GM21381 (cell line): ENCODE measurements at regions not wholly inside any gene's neighbourhood (a gene's known extent, or its start where the extent isn't known, plus 50 kb on each side); places are given as distances from the start of the nearest gene placed in this dataset.

Experiments used
- ATAC-seq: cut with Tn5 transposase; IDR thresholded peaks from one replicate; pipeline ENCODE4 v1.9.1; 2021; ENCODE audit warnings: mild to moderate bottlenecking, moderate library complexity; ENCODE audit not compliant: unreplicated experiment

DNA sequence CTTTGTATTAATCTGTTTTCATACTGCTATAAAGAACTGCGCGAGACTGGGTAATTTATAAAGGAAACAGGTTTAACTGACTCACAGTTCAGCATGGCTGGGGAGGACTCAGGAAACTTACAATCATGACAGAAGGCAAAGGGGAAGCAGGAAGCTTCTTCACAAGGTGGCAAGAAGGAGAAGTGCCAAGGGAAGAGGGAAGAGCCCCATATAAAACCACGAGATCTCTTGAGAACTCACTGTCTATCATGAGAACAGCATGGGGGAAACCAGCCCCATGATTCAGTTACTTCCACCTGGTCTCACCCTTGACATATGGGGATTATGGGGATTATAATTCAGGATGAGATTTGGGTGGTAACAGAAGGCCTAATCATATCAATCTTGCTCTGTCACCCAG, 60.9 kb upstream of the CHD1 start:
- ATAC-seq = no peak

- ATAC-seq = no peak
Measured at GRCh38 chr5:98986587-98986986, 57.8 kb upstream of the CHD1 start.

DNA sequence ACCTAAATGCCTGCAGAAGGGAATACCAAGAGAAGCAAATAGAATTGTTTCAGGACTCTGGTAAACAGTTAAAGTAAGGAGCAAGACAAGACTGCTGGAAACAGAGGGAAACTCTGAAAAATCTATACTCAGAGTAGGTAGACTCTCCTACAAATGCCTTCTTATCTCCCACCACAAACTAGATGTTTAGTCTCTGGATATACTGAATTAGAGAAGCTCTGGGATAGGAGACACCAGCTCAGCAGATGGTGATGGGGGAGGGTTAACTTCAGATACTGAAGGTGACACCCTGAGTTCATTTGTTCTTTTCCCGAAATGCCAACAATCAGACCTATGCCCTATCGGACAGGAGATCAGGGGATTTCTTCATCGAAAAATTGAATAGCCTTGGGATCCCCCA, 54.1 kb upstream of the CHD1 start:
- no peak for ATAC-seq
